ENCODE measurements at regions not wholly inside any gene's neighbourhood (a gene's known extent, or its start where the extent isn't known, plus 50 kb on each side); places are given as distances from the start of the nearest gene placed in this dataset.

- TF ChIP-seq CTCF (IDR thresholded peaks at IDR 0.05; ENCODE audit: extremely low read depth, insufficient read depth, missing control alignments) = no peak
- DNase-seq (ENCODE audit: low spot score) = no peak
- in situ Hi-C loops (cut with MboI; ENCODE audit: low pct_unique_long_range_greater_than_20kb, low sequenced_read_pairs, unreplicated experiment) = no loop called here
Observed at GRCh38 chr6:82097676-82098075, 149.9 kb downstream of the IBTK start.

DNA sequence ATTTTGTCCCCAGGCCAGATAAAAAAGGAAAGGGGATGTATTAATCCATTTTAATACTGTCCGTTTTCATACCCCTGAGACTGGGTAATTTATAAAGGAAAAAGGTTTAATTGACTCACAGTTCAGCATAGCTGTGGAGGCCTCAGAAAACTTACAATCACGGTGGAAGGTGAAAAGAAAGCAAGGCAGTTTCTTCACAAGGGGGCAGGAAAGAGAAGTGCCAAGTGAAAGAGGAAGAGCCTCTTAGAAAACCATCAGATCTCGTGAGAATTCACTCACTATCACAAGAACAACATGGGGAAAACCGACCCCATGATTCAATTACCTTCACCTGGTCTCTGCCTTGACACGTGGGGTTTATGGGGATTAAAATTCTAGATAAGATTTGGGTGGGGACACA is 152.5 kb downstream of the IBTK start:
- in situ Hi-C loops (cut with MboI; ENCODE audit: low pct_unique_long_range_greater_than_20kb, low sequenced_read_pairs, unreplicated experiment) = no loop called here
- no peak for DNase-seq (ENCODE audit: low spot score)
- no peak for TF ChIP-seq CTCF (IDR thresholded peaks at IDR 0.05; ENCODE audit: extremely low read depth, insufficient read depth, missing control alignments)

GRCh38 chr6:82094166-82094806 is 153.3 kb downstream of the IBTK start:
- no peak for DNase-seq (ENCODE audit: low spot score)
- no peak for TF ChIP-seq CTCF (IDR thresholded peaks at IDR 0.05; ENCODE audit: extremely low read depth, insufficient read depth, missing control alignments)
- in situ Hi-C loops (cut with MboI; ENCODE audit: low pct_unique_long_range_greater_than_20kb, low sequenced_read_pairs, unreplicated experiment) = no loop called here

- TF ChIP-seq CTCF (IDR thresholded peaks at IDR 0.05; ENCODE audit: extremely low read depth, insufficient read depth, missing control alignments) = no peak
- no peak for DNase-seq (ENCODE audit: low spot score)
- in situ Hi-C loops (cut with MboI; ENCODE audit: low pct_unique_long_range_greater_than_20kb, low sequenced_read_pairs, unreplicated experiment) = no loop called here
Observed at GRCh38 chr6:82088978-82089771, 158.4 kb downstream of the IBTK start.

GRCh38 chr6:82086944-82087343 is 160.6 kb downstream of the IBTK start:
- no peak for DNase-seq (ENCODE audit: low spot score)
- in situ Hi-C loops (cut with MboI; ENCODE audit: low pct_unique_long_range_greater_than_20kb, low sequenced_read_pairs, unreplicated experiment) = no loop called here
- TF ChIP-seq CTCF (IDR thresholded peaks at IDR 0.05; ENCODE audit: extremely low read depth, insufficient read depth, missing control alignments) = no peak

DNA sequence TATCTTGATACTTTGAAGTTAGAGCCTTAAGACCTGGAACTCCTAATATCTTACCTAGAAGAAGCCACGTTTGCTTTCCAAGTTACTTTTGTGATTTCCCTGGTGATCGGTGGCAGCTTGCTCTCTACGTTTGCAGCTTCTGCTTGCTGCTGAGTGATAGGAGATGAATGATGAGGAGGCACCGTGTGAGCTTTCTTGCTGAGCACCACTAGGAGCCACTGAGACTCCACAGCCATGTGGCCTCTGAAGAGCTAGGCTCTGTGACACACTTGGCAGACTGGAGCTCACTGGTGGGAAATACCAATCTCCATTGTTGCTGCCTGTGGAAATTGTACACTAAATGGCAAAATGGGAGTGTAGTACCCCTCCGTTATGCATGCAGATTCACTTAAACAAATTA is 161.8 kb downstream of the IBTK start:
- no peak for DNase-seq (ENCODE audit: low spot score)
- in situ Hi-C loops (cut with MboI; ENCODE audit: low pct_unique_long_range_greater_than_20kb, low sequenced_read_pairs, unreplicated experiment) = no loop called here
- TF ChIP-seq CTCF (IDR thresholded peaks at IDR 0.05; ENCODE audit: extremely low read depth, insufficient read depth, missing control alignments) = no peak
